Adrenal gland (tissue), 5 donors: ENCODE measurements at regions not wholly inside any gene's neighbourhood (a gene's known extent, or its start where the extent isn't known, plus 50 kb on each side); places are given as distances from the start of the nearest gene placed in this dataset.

Experiments
- POLR2A ChIP-seq, 2 donors: fragments of 450-650 bp; IDR thresholded peaks; one replicate each; pipeline ENCODE4 v1.6.1; 2017; ENCODE audit warnings: antibody characterized with exemption in 2 of 2, mild to moderate bottlenecking in 2 of 2, moderate library complexity in 1 of 2
- TF ChIP-seq, protein P1 (sequence below), 6 experiments: fragments of 450-650 bp in 4 of 6; fragments of 200-600 bp in 2 of 6; sonication (generic) in 1 of 6; IDR thresholded peaks; 1 replicate in 5 of 6; 2 replicates in 1 of 6; pipeline versions ENCODE4 v1.5.1 to v1.8.0; 2016 to 2021; ENCODE audit warnings: antibody characterized with exemption in 6 of 6, mild to moderate bottlenecking in 2 of 6, moderate library complexity in 1 of 6
- donor health status: DM: no; HTN: no; CAD: no.

DNA sequence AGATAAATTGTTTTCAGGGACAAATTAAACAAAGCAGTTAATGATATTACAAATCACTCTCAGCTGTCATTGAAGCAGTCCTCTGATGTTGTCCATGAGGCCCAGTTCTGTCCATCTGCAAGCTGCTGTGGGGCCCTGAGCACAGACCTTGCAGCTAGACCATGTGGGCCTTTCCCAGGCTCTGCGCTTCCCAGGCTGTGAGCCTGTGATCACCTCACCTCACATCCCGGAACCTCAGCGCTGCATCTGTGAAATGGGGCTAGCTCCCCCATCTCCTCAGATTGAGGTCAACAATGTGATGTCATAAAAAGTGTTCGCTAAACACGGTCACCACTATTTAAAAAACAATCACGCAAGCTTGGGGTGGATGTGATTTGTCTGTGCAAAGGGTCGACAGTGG, 51.9 kb upstream of the UQCRFS1 start:
- no peak for TF ChIP-seq POLR2A (IDR thresholded peaks at IDR 0.05)
- TF ChIP-seq, protein P1, sequence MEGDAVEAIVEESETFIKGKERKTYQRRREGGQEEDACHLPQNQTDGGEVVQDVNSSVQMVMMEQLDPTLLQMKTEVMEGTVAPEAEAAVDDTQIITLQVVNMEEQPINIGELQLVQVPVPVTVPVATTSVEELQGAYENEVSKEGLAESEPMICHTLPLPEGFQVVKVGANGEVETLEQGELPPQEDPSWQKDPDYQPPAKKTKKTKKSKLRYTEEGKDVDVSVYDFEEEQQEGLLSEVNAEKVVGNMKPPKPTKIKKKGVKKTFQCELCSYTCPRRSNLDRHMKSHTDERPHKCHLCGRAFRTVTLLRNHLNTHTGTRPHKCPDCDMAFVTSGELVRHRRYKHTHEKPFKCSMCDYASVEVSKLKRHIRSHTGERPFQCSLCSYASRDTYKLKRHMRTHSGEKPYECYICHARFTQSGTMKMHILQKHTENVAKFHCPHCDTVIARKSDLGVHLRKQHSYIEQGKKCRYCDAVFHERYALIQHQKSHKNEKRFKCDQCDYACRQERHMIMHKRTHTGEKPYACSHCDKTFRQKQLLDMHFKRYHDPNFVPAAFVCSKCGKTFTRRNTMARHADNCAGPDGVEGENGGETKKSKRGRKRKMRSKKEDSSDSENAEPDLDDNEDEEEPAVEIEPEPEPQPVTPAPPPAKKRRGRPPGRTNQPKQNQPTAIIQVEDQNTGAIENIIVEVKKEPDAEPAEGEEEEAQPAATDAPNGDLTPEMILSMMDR (IDR thresholded peaks at IDR 0.05): no peak
